GM12875 (cell line): ENCODE measurements at regions not wholly inside any gene's neighbourhood (a gene's known extent, or its start where the extent isn't known, plus 50 kb on each side); places are given as distances from the start of the nearest gene placed in this dataset.
"Not testable (repeated sequence)": the region's sequence is repeated elsewhere in the genome, so short reads cannot be mapped to it uniquely, and the experiment has no call there.

Source experiments
- H3K4me3 ChIP-seq: one replicate; pipeline ENCODE4 v1.5.1; 2011; ENCODE audit warnings: low read depth, low read length, control low read depth
- TF ChIP-seq, protein P1 (sequence below): IDR thresholded peaks from 2 replicates; pipeline ENCODE4 v1.5.1; 2011; ENCODE audit warnings: low read depth, mild to moderate bottlenecking, control low read depth, inconsistent platforms, low read length, moderate library complexity, borderline replicate concordance; ENCODE audit not compliant: insufficient read depth

DNA sequence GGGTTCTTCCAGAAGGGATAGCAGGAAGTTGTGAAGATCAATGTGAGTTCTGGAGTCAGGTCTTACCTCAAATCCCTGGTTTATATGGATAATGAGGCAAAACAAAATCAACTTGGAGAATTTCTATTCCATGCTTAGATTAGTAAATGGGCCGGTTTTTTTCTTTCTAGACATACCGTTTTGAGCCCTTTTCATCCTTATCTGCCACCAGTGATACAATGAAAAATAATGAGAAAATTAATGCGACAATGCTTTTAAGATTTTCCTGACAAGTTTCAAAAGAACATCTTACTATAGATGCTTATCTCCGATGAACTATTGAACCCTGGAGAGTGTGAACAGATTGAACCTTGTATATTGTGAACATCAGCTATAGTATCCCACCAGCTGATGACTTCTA lies 262.7 kb downstream of the BTG1 start:
- H3K4me3 ChIP-seq, result no peak overlapping the region
- TF ChIP-seq, protein P1, sequence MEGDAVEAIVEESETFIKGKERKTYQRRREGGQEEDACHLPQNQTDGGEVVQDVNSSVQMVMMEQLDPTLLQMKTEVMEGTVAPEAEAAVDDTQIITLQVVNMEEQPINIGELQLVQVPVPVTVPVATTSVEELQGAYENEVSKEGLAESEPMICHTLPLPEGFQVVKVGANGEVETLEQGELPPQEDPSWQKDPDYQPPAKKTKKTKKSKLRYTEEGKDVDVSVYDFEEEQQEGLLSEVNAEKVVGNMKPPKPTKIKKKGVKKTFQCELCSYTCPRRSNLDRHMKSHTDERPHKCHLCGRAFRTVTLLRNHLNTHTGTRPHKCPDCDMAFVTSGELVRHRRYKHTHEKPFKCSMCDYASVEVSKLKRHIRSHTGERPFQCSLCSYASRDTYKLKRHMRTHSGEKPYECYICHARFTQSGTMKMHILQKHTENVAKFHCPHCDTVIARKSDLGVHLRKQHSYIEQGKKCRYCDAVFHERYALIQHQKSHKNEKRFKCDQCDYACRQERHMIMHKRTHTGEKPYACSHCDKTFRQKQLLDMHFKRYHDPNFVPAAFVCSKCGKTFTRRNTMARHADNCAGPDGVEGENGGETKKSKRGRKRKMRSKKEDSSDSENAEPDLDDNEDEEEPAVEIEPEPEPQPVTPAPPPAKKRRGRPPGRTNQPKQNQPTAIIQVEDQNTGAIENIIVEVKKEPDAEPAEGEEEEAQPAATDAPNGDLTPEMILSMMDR, result no peak

GRCh38 chr12:91880528-91880927 lies 265.1 kb downstream of the BTG1 start:
- TF ChIP-seq, protein P1, result no peak
- H3K4me3 ChIP-seq, result no peak overlapping the region

GRCh38 chr12:91877456-91878235 lies 268.0 kb downstream of the BTG1 start:
- TF ChIP-seq, protein P1, result no peak
- no peak overlapping the region for H3K4me3 ChIP-seq

GRCh38 chr12:91877022-91877421 lies 268.6 kb downstream of the BTG1 start:
- H3K4me3 ChIP-seq, result no peak overlapping the region
- TF ChIP-seq, protein P1, result no peak

DNA sequence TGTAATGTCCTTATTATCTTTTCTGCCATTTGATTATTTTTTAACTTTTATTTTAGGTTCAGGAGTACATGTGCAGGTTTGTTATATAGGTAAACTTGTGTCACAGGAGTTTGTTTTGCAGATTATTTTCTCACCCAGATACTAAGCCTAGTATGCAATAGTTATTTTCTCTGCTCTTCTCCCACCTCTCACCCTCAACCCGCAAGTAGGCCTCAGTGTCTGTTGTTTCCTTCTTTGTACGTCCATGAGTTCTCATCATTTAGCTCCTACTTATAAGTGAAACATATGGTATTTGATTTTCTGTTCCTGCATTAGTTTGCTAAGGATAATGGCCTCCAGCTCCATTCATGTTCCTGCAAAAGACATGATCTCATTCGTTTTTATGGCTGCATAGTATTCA lies 270.0 kb downstream of the BTG1 start:
- H3K4me3 ChIP-seq, result not testable (repeated sequence)

GRCh38 chr12:91874086-91874865 lies 271.4 kb downstream of the BTG1 start:
- no peak overlapping the region for H3K4me3 ChIP-seq
- TF ChIP-seq, protein P1, result no peak

DNA sequence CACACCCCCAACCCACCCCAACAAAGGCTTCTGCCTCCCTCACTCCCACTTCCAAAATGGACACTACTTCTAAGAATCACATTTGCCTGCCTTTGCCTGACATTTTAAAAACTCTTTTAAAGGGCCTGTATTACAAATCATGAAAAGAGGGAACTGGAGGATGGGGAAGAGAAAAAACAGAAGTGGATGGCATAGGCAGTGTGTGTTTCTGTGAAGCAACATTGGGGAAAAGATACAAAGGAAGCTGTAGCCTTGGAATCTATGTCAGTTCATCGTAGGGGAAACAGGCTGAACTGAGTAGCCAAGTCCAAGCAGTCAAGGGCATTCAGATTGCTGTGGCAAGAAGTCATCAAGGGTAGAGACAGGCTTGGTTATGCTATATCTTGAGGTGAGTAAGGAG lies 273.9 kb downstream of the BTG1 start:
- H3K4me3 ChIP-seq, result no peak overlapping the region

More for the DNA sequence above, 273.9 kb downstream of the BTG1 start:
- TF ChIP-seq, protein P1, result no peak
